Kidney epithelial cell (primary cell): ENCODE measurements at regions not wholly inside any gene's neighbourhood (a gene's known extent, or its start where the extent isn't known, plus 50 kb on each side); places are given as distances from the start of the nearest gene placed in this dataset.

Experiments used
- DNase-seq: peaks from one replicate; pipeline ENCODE4 v3.0.0-alpha.2; 2010; ENCODE audit warnings: low read depth
- H3K27me3 ChIP-seq: 2 replicates; pipeline ENCODE4 v1.6.0; 2011; ENCODE audit warnings: low read length; ENCODE audit not compliant: control insufficient read depth, insufficient read depth
- H3K36me3 ChIP-seq: 2 replicates; pipeline ENCODE4 v1.5.1; 2011; ENCODE audit warnings: low read length; ENCODE audit not compliant: control insufficient read depth, insufficient read depth
- H3K4me3 ChIP-seq: 2 replicates; pipeline ENCODE4 v1.5.1; 2011; ENCODE audit warnings: low read depth, mild to moderate bottlenecking, control low read depth, low read length
- CTCF ChIP-seq: IDR thresholded peaks from 2 replicates; pipeline ENCODE4 v1.5.1; 2011; ENCODE audit warnings: mild to moderate bottlenecking, moderate library complexity, low read length, control low read depth, inconsistent platforms; ENCODE audit not compliant: insufficient read depth, poor library complexity, severe bottlenecking

GRCh38 chr21:43283136-43283924 lies 114.5 kb downstream of the CRYAA start:
- Histone ChIP-seq H3K27me3 (peaks cover 13% of the 10 kb centered on the region), H3K36me3 (no peaks in the 10 kb centered on the region), H3K4me3 (no peak overlapping the region)
- TF ChIP-seq CTCF = no peak
- no peak for DNase-seq

GRCh38 chr21:43282358-43283120 lies 113.7 kb downstream of the CRYAA start:
- Histone ChIP-seq H3K27me3 (peaks cover 21% of the 10 kb centered on the region), H3K36me3 (no peaks in the 10 kb centered on the region), H3K4me3 (no peak overlapping the region)
- no peak for DNase-seq
- no peak for TF ChIP-seq CTCF

GRCh38 chr21:43281661-43282357 lies 113.0 kb downstream of the CRYAA start:
- Histone ChIP-seq H3K27me3 (peaks cover 27% of the 10 kb centered on the region), H3K36me3 (no peaks in the 10 kb centered on the region), H3K4me3 (no peak overlapping the region)
- no peak for TF ChIP-seq CTCF
- no peak for DNase-seq

GRCh38 chr21:43280949-43281633 lies 112.3 kb downstream of the CRYAA start:
- Histone ChIP-seq H3K36me3 (no peaks in the 10 kb centered on the region), H3K4me3 (no peak overlapping the region), H3K27me3 (peaks cover 32% of the 10 kb centered on the region)
- no peak for DNase-seq
- no peak for TF ChIP-seq CTCF

- no peak for TF ChIP-seq CTCF
- DNase-seq = no peak
- H3K4me3 ChIP-seq = no peak overlapping the region
- H3K27me3 ChIP-seq = peaks cover 45% of the 10 kb centered on the region
- H3K36me3 ChIP-seq = no peaks in the 10 kb centered on the region
Observed at GRCh38 chr21:43279578-43279894, 110.7 kb downstream of the CRYAA start.
